DND-41 (cell line): ENCODE measurements at regions not wholly inside any gene's neighbourhood (a gene's known extent, or its start where the extent isn't known, plus 50 kb on each side); places are given as distances from the start of the nearest gene placed in this dataset.

Experiments used
- CTCF ChIP-seq: IDR thresholded peaks from 2 replicates; pipeline ENCODE4 v1.5.1; 2012; ENCODE audit warnings: borderline replicate concordance, low read length, moderate library complexity, mild to moderate bottlenecking; ENCODE audit not compliant: poor library complexity, severe bottlenecking; ENCODE audit errors: extremely low read depth
- EZH2 ChIP-seq: IDR thresholded peaks from 3 replicates; pipeline ENCODE4 v1.6.1; 2012; ENCODE audit warnings: borderline replicate concordance, low read depth, mild to moderate bottlenecking, moderate library complexity, low read length, inconsistent platforms; ENCODE audit not compliant: severe bottlenecking

- no peak for TF ChIP-seq CTCF
- TF ChIP-seq EZH2: no peak
Measured at GRCh38 chrX:22399437-22400192, 126.9 kb downstream of the CBLL2 start.
